Tibial nerve (tissue), 4 donors: ENCODE measurements at regions not wholly inside any gene's neighbourhood (a gene's known extent, or its start where the extent isn't known, plus 50 kb on each side); places are given as distances from the start of the nearest gene placed in this dataset.

Experiments used
- EP300 ChIP-seq, 2 donors: sonication (generic); formaldehyde crosslinking; IDR thresholded peaks; one replicate each; pipeline ENCODE4 v1.6.1; 2017; ENCODE audit warnings: antibody characterized with exemption in 2 of 2, mild to moderate bottlenecking in 1 of 2
- POLR2A ChIP-seq, 2 donors: fragments of 450-650 bp; IDR thresholded peaks; one replicate each; pipeline ENCODE4 v1.6.1; 2017; ENCODE audit warnings: antibody characterized with exemption in 2 of 2, mild to moderate bottlenecking in 2 of 2, moderate library complexity in 2 of 2
- TF ChIP-seq, protein P1 (sequence below), 5 experiments: fragments of 200-600 bp in 3 of 5; fragments of 450-650 bp in 2 of 5; sonication (generic) in 3 of 5; IDR thresholded peaks; one replicate each; pipeline ENCODE4 v1.5.1; 2016 to 2019; ENCODE audit warnings: antibody characterized with exemption in 5 of 5, mild to moderate bottlenecking in 3 of 5, moderate library complexity in 2 of 5

- TF ChIP-seq, protein P1, sequence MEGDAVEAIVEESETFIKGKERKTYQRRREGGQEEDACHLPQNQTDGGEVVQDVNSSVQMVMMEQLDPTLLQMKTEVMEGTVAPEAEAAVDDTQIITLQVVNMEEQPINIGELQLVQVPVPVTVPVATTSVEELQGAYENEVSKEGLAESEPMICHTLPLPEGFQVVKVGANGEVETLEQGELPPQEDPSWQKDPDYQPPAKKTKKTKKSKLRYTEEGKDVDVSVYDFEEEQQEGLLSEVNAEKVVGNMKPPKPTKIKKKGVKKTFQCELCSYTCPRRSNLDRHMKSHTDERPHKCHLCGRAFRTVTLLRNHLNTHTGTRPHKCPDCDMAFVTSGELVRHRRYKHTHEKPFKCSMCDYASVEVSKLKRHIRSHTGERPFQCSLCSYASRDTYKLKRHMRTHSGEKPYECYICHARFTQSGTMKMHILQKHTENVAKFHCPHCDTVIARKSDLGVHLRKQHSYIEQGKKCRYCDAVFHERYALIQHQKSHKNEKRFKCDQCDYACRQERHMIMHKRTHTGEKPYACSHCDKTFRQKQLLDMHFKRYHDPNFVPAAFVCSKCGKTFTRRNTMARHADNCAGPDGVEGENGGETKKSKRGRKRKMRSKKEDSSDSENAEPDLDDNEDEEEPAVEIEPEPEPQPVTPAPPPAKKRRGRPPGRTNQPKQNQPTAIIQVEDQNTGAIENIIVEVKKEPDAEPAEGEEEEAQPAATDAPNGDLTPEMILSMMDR (IDR thresholded peaks at IDR 0.05), result no peak
- TF ChIP-seq POLR2A (IDR thresholded peaks at IDR 0.05) (no peak), EP300 (IDR thresholded peaks at IDR 0.05) (no peak)
These were observed 786.1 kb upstream of the AADAT start for GRCh38 chr4:170875868-170876267.
